ENCODE measurements at regions not wholly inside any gene's neighbourhood (a gene's known extent, or its start where the extent isn't known, plus 50 kb on each side); places are given as distances from the start of the nearest gene placed in this dataset.

GRCh38 chr11:11137339-11137738, 215.7 kb downstream of the CSNK2A3 start (continued):
- no peak for TF ChIP-seq CHD7 (IDR thresholded peaks at IDR 0.05; ENCODE audit: insufficient replicate concordance, low read length)
- TF ChIP-seq POU5F1 (IDR thresholded peaks at IDR 0.05; ENCODE audit: low read depth, low read length) = no peak
- TF ChIP-seq SP4 (IDR thresholded peaks at IDR 0.05; ENCODE audit: low read length) = no peak
- TF ChIP-seq SAP30 (IDR thresholded peaks at IDR 0.05; ENCODE audit: insufficient read depth, insufficient replicate concordance, low read length) = no peak
- no peak for TF ChIP-seq CEBPB (IDR thresholded peaks at IDR 0.05; ENCODE audit: low read depth, low read length)
- no peak for TF ChIP-seq ZNF274 (IDR thresholded peaks at IDR 0.05; ENCODE audit: borderline replicate concordance, extremely low read depth, low read length)
- no peak for TF ChIP-seq BRCA1 (IDR thresholded peaks at IDR 0.05; ENCODE audit: low read depth, low read length)
- TF ChIP-seq USF2 (IDR thresholded peaks at IDR 0.05; ENCODE audit: low read length) = no peak
- no peak for TF ChIP-seq NRF1 (IDR thresholded peaks at IDR 0.05; ENCODE audit: low read depth, low read length)
- TF ChIP-seq ATF3 (IDR thresholded peaks at IDR 0.05; ENCODE audit: insufficient read depth, low read depth, low read length) = no peak
- TF ChIP-seq KDM1A (IDR thresholded peaks at IDR 0.05; ENCODE audit: borderline replicate concordance, low read length) = no peak

All from H1 (cell line).